B cell (primary cell): ENCODE measurements at regions not wholly inside any gene's neighbourhood (a gene's known extent, or its start where the extent isn't known, plus 50 kb on each side); places are given as distances from the start of the nearest gene placed in this dataset.

ENCODE experiments used
- ATAC-seq: fragments of 200-7000 bp; cut with Tn5 transposase; one replicate; pipeline ENCODE4 v1.10.0; 2021; ENCODE audit warnings: low read depth, mild to moderate bottlenecking, moderate number of reproducible peaks, moderate library complexity
- CTCF ChIA-PET: fragments of 350-600 bp; sonication (Branson Sonifier 250); formaldehyde crosslinking; loops from one replicate; lab custom pipeline; 2021; ENCODE audit warnings: antibody characterized with exemption, inconsistent platforms; lab: Charles Lee
- POLR2A ChIA-PET: fragments of 350-600 bp; sonication (Branson Sonifier 250); formaldehyde crosslinking; loops from one replicate; lab custom pipeline; 2021; ENCODE audit warnings: antibody characterized with exemption; lab: Charles Lee
- DNase-seq: peaks from one replicate; pipeline ENCODE4 v3.0.0; 2013
- H2AFZ ChIP-seq: 2 replicates; pipeline ENCODE4 v1.6.1; 2012; ENCODE audit warnings: mild to moderate bottlenecking, low read depth, low read length; ENCODE audit not compliant: insufficient read depth, poor library complexity, severe bottlenecking
- H3K27ac ChIP-seq, 2 donors: 1 replicate in 1 of 2; 2 replicates in 1 of 2; pipeline ENCODE4 v1.5.1; 2012 to 2013; ENCODE audit warnings: low read length in 2 of 2, mild to moderate bottlenecking in 2 of 2, moderate library complexity in 1 of 2
- H3K27me3 ChIP-seq, 4 experiments: fragments of 200-600 bp in 1 of 4; sonication (generic) in 1 of 4; replicated peaks in 1 of 4; 1 replicate in 2 of 4; 2 replicates in 2 of 4; pipeline versions ENCODE4 v1.6.1 to v1.7.0; 2013 to 2016; ENCODE audit warnings: low read length in 3 of 4, mild to moderate bottlenecking in 2 of 4, mixed read lengths in 1 of 4, moderate library complexity in 1 of 4; ENCODE audit not compliant: insufficient read depth in 4 of 4, control insufficient read depth in 3 of 4; ENCODE audit errors: control extremely low read depth in 1 of 4
- H3K36me3 ChIP-seq, 2 experiments: replicated peaks in 1 of 2; 1 replicate in 1 of 2; 2 replicates in 1 of 2; pipeline versions ENCODE4 v1.6.1 to v1.7.1; 2013; ENCODE audit warnings: low read length in 1 of 2; ENCODE audit not compliant: insufficient read depth in 2 of 2, control insufficient read depth in 1 of 2; ENCODE audit errors: control extremely low read depth in 1 of 2, extremely low read depth in 1 of 2
- H3K4me1 ChIP-seq, 2 donors: fragments of 200-600 bp in 1 of 2; sonication (generic) in 1 of 2; 1 replicate in 1 of 2; 2 replicates in 1 of 2; pipeline versions ENCODE4 v1.5.1 to v1.6.1; 2013 to 2017; ENCODE audit warnings: low read length in 2 of 2; ENCODE audit not compliant: control insufficient read depth in 2 of 2, insufficient read depth in 2 of 2
- H3K4me2 ChIP-seq: replicated peaks from 2 replicates; pipeline ENCODE3; 2012; ENCODE audit warnings: mild to moderate bottlenecking, low read depth, low read length; ENCODE audit not compliant: poor library complexity, severe bottlenecking
- H3K4me3 ChIP-seq, 5 experiments: fragments of 200-600 bp in 1 of 5; sonication (generic) in 1 of 5; 1 replicate in 3 of 5; 2 replicates in 2 of 5; pipeline versions ENCODE4 v1.5.1 to v1.7.0; 2011 to 2016; ENCODE audit warnings: low read length in 4 of 5, mild to moderate bottlenecking in 4 of 5, low read depth in 2 of 5, control low read depth in 1 of 5, moderate library complexity in 1 of 5; ENCODE audit not compliant: insufficient read depth in 1 of 5; ENCODE audit errors: control extremely low read depth in 1 of 5, extremely low read depth in 1 of 5
- H3K79me2 ChIP-seq: fragments of 200-600 bp; sonication (generic); one replicate; pipeline ENCODE4 v1.6.0; 2016; ENCODE audit warnings: low read length; ENCODE audit not compliant: control insufficient read depth, insufficient read depth
- H3K9ac ChIP-seq: fragments of 200-600 bp; sonication (generic); 2 replicates; pipeline ENCODE4 v1.6.1; 2017; ENCODE audit warnings: mild to moderate bottlenecking, low read length, moderate library complexity
- H3K9me3 ChIP-seq, 3 donors: one replicate each; pipeline versions ENCODE4 v1.6.1 to v1.7.1; 2013; ENCODE audit warnings: low read length in 2 of 3; ENCODE audit not compliant: control insufficient read depth in 2 of 3, insufficient read depth in 1 of 3; ENCODE audit errors: control extremely low read depth in 1 of 3
- H4K20me1 ChIP-seq: 2 replicates; pipeline ENCODE4 v1.6.0; 2012; ENCODE audit warnings: mild to moderate bottlenecking, low read length; ENCODE audit not compliant: insufficient read depth, control insufficient read depth, poor library complexity, severe bottlenecking
- H3K27ac Mint-ChIP-seq: one replicate; pipeline ENCODE4 v1.8.0; 2021; ENCODE audit warnings: mixed read lengths
- H3K27me3 Mint-ChIP-seq: one replicate; pipeline ENCODE4 v1.8.0; 2021; ENCODE audit warnings: mixed read lengths
- H3K4me1 Mint-ChIP-seq: one replicate; pipeline ENCODE4 v1.8.0; 2021; ENCODE audit warnings: mixed read lengths
- H3K4me3 Mint-ChIP-seq: one replicate; pipeline ENCODE4 v1.8.0; 2021; ENCODE audit warnings: mixed read lengths
- H3K9me3 Mint-ChIP-seq: one replicate; pipeline ENCODE4 v1.8.0; 2022; ENCODE audit warnings: mixed read lengths; ENCODE audit not compliant: insufficient read depth
- EZH2 ChIP-seq: IDR thresholded peaks from 2 replicates; pipeline ENCODE4 v1.6.1; 2012; ENCODE audit warnings: borderline replicate concordance, low read depth, mild to moderate bottlenecking, moderate library complexity, low read length; ENCODE audit not compliant: insufficient read depth, poor library complexity, severe bottlenecking
- WGBS: methylation state at CpG from one replicate; pipeline ENCODE4 v1.1.5; 2013; ENCODE audit warnings: missing lambda C conversion rate; ENCODE audit not compliant: insufficient coverage; 5-methylcytosine and 5-hydroxymethylcytosine counted together
- intact Hi-C: fragments of 100-400 bp; cut with micrococcal nuclease; formaldehyde crosslinking; loops from one replicate; pipeline ENCODE4 v1.10.0; 2022
- TF ChIP-seq, protein P1 (sequence below): fragments of 200-600 bp; IDR thresholded peaks from one replicate; pipeline ENCODE4 v1.8.0; 2022; ENCODE audit warnings: antibody characterized with exemption, mild to moderate bottlenecking

DNA sequence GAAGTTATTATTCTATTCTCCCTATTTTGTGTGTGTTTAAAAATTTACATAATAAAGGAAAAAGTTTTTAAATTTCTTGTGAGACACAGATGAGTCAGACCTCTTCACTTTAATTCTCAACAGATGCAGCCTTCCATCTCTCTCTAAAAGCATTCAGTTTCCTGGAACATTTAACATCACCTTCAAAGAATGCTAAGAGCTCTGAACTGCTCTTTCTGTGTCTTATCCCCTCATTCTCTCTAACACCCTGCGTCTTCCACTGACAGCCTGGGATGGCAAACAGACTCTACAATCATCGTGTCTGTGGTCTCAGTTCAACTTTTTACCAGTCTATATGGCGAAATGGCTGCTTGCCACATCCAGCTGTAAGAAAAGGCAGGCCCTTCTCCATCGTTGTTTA lies 173.0 kb downstream of the HINT1 start:
- ATAC-seq (no peak), DNase-seq (no peak)
- Histone ChIP-seq H3K27ac (no peak overlapping the region), H3K4me3 (no peak overlapping the region), H3K4me2 (no peak overlapping the region), H3K9ac (no peak overlapping the region), H3K4me1 (no peaks in the 10 kb centered on the region), H3K27me3 (no peaks in the 10 kb centered on the region), H2AFZ (no peak overlapping the region), H3K36me3 (no peaks in the 10 kb centered on the region), H3K79me2 (no peaks in the 10 kb centered on the region), H4K20me1 (no peaks in the 10 kb centered on the region), H3K9me3 (peaks cover 0 to 4% (median 0%) of the 10 kb centered on the region in 3 donors)
- H3K27me3 Mint-ChIP-seq: peaks cover 15% of the 10 kb centered on the region
- POLR2A ChIA-PET: no interaction called here
- no peak overlapping the region for H3K27ac Mint-ChIP-seq
- H3K4me1 Mint-ChIP-seq: no peaks in the 10 kb centered on the region
- no peaks in the 10 kb centered on the region for H3K9me3 Mint-ChIP-seq
- H3K4me3 Mint-ChIP-seq: no peak overlapping the region
- no peak for TF ChIP-seq EZH2
- TF ChIP-seq, protein P1, sequence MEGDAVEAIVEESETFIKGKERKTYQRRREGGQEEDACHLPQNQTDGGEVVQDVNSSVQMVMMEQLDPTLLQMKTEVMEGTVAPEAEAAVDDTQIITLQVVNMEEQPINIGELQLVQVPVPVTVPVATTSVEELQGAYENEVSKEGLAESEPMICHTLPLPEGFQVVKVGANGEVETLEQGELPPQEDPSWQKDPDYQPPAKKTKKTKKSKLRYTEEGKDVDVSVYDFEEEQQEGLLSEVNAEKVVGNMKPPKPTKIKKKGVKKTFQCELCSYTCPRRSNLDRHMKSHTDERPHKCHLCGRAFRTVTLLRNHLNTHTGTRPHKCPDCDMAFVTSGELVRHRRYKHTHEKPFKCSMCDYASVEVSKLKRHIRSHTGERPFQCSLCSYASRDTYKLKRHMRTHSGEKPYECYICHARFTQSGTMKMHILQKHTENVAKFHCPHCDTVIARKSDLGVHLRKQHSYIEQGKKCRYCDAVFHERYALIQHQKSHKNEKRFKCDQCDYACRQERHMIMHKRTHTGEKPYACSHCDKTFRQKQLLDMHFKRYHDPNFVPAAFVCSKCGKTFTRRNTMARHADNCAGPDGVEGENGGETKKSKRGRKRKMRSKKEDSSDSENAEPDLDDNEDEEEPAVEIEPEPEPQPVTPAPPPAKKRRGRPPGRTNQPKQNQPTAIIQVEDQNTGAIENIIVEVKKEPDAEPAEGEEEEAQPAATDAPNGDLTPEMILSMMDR: no peak
- WGBS: 100% methylated on average over 1 of the region's 4 CpGs
- intact Hi-C loops: no loop called here
- CTCF ChIA-PET: no interaction called here

DNA sequence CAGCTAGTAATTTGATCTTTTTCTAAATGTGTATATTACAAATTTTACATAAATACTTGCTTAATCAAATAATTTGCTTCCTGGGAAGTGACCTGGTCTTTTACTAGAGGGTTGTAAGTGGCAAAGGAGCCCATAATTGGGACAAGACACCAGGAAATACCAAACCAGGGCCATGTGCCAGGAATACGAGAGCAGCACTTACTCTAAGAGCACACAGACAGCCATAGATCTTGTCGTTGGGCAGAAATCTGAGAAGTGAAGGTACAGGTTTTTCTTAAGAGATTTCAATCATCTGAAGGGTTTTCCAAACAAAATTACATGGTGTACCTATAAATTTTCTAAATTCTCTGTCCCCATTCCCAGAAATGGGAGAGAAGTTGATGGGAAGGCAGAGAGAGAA lies 179.3 kb downstream of the HINT1 start:
- ATAC-seq (no peak), DNase-seq (no peak)
- Histone ChIP-seq H3K4me1 (no peaks in the 10 kb centered on the region), H3K9me3 (peaks cover 0 to 3% (median 0%) of the 10 kb centered on the region in 3 donors), H3K4me3 (no peak overlapping the region), H2AFZ (no peak overlapping the region), H3K9ac (no peak overlapping the region), H3K27me3 (no peaks in the 10 kb centered on the region), H3K27ac (no peak overlapping the region), H3K36me3 (no peaks in the 10 kb centered on the region), H4K20me1 (no peaks in the 10 kb centered on the region), H3K4me2 (no peak overlapping the region), H3K79me2 (no peaks in the 10 kb centered on the region)
- Mint-ChIP-seq H3K4me1 (no peaks in the 10 kb centered on the region), H3K27me3 (peaks cover 16% of the 10 kb centered on the region), H3K9me3 (no peaks in the 10 kb centered on the region), H3K27ac (no peak overlapping the region), H3K4me3 (no peak overlapping the region)
- TF ChIP-seq, protein P1: no peak
- TF ChIP-seq EZH2: no peak
- whole genome bisulfite sequencing: 83% methylated on average over 1 of the region's 2 CpGs
- ChIA-PET CTCF (no interaction called here), POLR2A (no interaction called here)
- intact Hi-C loops: no loop called here
